Psoas muscle (tissue), 7 donors: ENCODE measurements at regions not wholly inside any gene's neighbourhood (a gene's known extent, or its start where the extent isn't known, plus 50 kb on each side); places are given as distances from the start of the nearest gene placed in this dataset.

Source experiments
- ATAC-seq, 4 donors: fragments of 200-7000 bp; cut with Tn5 transposase; one replicate each; pipeline ENCODE4 v1.9.1; 2020; ENCODE audit warnings: moderate library complexity in 3 of 4, mild to moderate bottlenecking in 2 of 4
- DNase-seq, 2 donors: peaks; one replicate each; pipeline ENCODE4 v3.0.0-alpha.2; 2020
- H3K27ac ChIP-seq: fragments of 200-600 bp; one replicate; pipeline ENCODE4 v1.8.0; 2022
- H3K27me3 ChIP-seq, 3 donors: fragments of 200-600 bp in 1 of 3; one replicate each; pipeline versions ENCODE4 v1.6.1 to v1.8.0; 2013 to 2022; ENCODE audit warnings: low read length in 2 of 3, mild to moderate bottlenecking in 2 of 3, moderate library complexity in 1 of 3; ENCODE audit not compliant: insufficient read depth in 3 of 3
- H3K36me3 ChIP-seq, 2 donors: fragments of 200-600 bp in 1 of 2; one replicate each; pipeline versions ENCODE4 v1.6.1 to v1.8.0; 2013 to 2022; ENCODE audit warnings: low read depth in 1 of 2, mild to moderate bottlenecking in 1 of 2, moderate library complexity in 1 of 2; ENCODE audit not compliant: insufficient read depth in 1 of 2
- H3K4me1 ChIP-seq: fragments of 200-600 bp; one replicate; pipeline ENCODE4 v1.8.0; 2022
- H3K4me3 ChIP-seq: fragments of 200-600 bp; one replicate; pipeline ENCODE4 v1.8.0; 2022; ENCODE audit warnings: mild to moderate bottlenecking
- H3K9me3 ChIP-seq: fragments of 200-600 bp; one replicate; pipeline ENCODE4 v1.8.0; 2022
- WGBS, 3 donors: extraction: QIAGEN DNeasy Blood & Tissue Kit; methylation state at CpG; one replicate each; pipeline versions ENCODE4 v1.1.6 to v1.1.7; 2013; 5-methylcytosine and 5-hydroxymethylcytosine counted together
- intact Hi-C, 2 donors: fragments of 100-400 bp; cut with DNase I; formaldehyde crosslinking; loops; one replicate each; pipeline versions ENCODE4 v1.11.0 to v1.14.2; 2022
- TF ChIP-seq, protein P1 (sequence below): fragments of 200-600 bp; IDR thresholded peaks from one replicate; pipeline ENCODE4 v1.8.0; 2022; ENCODE audit warnings: antibody characterized with exemption
- donor health status: healthy with polysubstance abuse.
- donor health status: DM: no; HTN: no; CAD: no; lungs with moderate emphysema.
- donor health status: Bipolar disorder and iron deficiency.
- donor health status: healthy.
- donor health status: DM: yes; HTN: yes; CAD: no.
- donor health status: DM: no; HTN: no; CAD: no.
- donor health status: DM: yes; HTN: yes; CAD: no.

- WGBS, 3 donors = 75 to 81% (median 80%) methylated on average over 3 of the region's 3 CpGs
- DNase-seq (no peak), ATAC-seq (no peak)
- Histone ChIP-seq H3K27me3 (peaks cover 0 to 7% (median 3%) of the 10 kb centered on the region in 3 donors), H3K36me3 (no peaks in the 10 kb centered on the region), H3K27ac (no peak overlapping the region), H3K4me3 (no peak overlapping the region), H3K4me1 (no peaks in the 10 kb centered on the region), H3K9me3 (no peaks in the 10 kb centered on the region)
- intact Hi-C loops = no loop called here
- TF ChIP-seq, protein P1, sequence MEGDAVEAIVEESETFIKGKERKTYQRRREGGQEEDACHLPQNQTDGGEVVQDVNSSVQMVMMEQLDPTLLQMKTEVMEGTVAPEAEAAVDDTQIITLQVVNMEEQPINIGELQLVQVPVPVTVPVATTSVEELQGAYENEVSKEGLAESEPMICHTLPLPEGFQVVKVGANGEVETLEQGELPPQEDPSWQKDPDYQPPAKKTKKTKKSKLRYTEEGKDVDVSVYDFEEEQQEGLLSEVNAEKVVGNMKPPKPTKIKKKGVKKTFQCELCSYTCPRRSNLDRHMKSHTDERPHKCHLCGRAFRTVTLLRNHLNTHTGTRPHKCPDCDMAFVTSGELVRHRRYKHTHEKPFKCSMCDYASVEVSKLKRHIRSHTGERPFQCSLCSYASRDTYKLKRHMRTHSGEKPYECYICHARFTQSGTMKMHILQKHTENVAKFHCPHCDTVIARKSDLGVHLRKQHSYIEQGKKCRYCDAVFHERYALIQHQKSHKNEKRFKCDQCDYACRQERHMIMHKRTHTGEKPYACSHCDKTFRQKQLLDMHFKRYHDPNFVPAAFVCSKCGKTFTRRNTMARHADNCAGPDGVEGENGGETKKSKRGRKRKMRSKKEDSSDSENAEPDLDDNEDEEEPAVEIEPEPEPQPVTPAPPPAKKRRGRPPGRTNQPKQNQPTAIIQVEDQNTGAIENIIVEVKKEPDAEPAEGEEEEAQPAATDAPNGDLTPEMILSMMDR = no peak
Observed at GRCh38 chr17:33848433-33848832, 406.7 kb upstream of the CCL2 start.

GRCh38 chr17:33854596-33854995 lies 400.5 kb upstream of the CCL2 start:
- DNase-seq (no peak), ATAC-seq (no peak)
- H3K4me1 ChIP-seq = no peaks in the 10 kb centered on the region
- H3K4me3 ChIP-seq = no peak overlapping the region
- H3K36me3 ChIP-seq = no peaks in the 10 kb centered on the region
- intact Hi-C loops = no loop called here
- TF ChIP-seq, protein P1 = no peak
- H3K27ac ChIP-seq = no peak overlapping the region
- H3K9me3 ChIP-seq = no peaks in the 10 kb centered on the region
- no peaks in the 10 kb centered on the region for H3K27me3 ChIP-seq
- 43 to 49% (median 44%) methylated on average over 2 of the region's 2 CpGs for WGBS, 3 donors

- Histone ChIP-seq H3K4me3 (no peak overlapping the region), H3K27me3 (no peaks in the 10 kb centered on the region), H3K27ac (no peak overlapping the region), H3K36me3 (no peaks in the 10 kb centered on the region), H3K4me1 (no peaks in the 10 kb centered on the region), H3K9me3 (no peaks in the 10 kb centered on the region)
- no peak for ATAC-seq
- no peak for DNase-seq
- TF ChIP-seq, protein P1 = no peak
- intact Hi-C loops = no loop called here
- 45 to 57% (median 56%) methylated on average over 6 of the region's 6 CpGs for WGBS, 3 donors
Observed at GRCh38 chr17:33858121-33858520, 397.0 kb upstream of the CCL2 start.

DNA sequence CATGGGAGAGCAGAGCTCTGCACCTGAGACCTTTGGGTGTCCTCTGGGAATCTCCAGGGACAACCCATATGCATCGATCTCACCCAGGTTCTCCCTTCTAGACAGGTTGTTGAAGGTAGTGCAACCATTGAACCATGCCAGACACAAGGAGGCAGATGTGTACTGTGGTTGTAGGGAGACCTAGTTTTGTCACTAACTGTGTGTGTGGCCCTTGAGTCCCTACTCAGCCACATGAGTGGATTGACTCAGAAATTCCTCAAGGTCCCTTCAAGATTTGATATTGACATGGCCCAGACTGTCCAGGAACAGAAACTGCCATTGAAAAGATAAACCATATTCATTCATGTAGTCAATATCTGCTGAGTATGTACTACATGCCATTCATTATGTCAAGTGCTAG lies 396.4 kb upstream of the CCL2 start:
- H3K36me3 ChIP-seq = no peaks in the 10 kb centered on the region
- no peaks in the 10 kb centered on the region for H3K4me1 ChIP-seq
- H3K9me3 ChIP-seq = no peaks in the 10 kb centered on the region
- ATAC-seq = no peak
- intact Hi-C loops = no loop called here
- H3K27me3 ChIP-seq = no peaks in the 10 kb centered on the region
- DNase-seq = no peak
- no peak overlapping the region for H3K4me3 ChIP-seq
- 71 to 94% (median 80%) methylated on average over 1 of the region's 1 CpG for WGBS, 3 donors
- no peak overlapping the region for H3K27ac ChIP-seq
- TF ChIP-seq, protein P1 = no peak
